ENCODE measurements at regions not wholly inside any gene's neighbourhood (a gene's known extent, or its start where the extent isn't known, plus 50 kb on each side); places are given as distances from the start of the nearest gene placed in this dataset.

- DNase-seq: no peak
- 56 to 74% methylated on average over 4 of the region's 4 CpGs for WGBS, 2 donors
- TF ChIP-seq CTCF (IDR thresholded peaks at IDR 0.05) (no peak), POLR2A (IDR thresholded peaks at IDR 0.05) (no peak)
- no peaks in the 10 kb centered on the region for H3K27me3 ChIP-seq
- no peaks in the 10 kb centered on the region for H3K4me1 ChIP-seq
- H3K27ac ChIP-seq: no peak overlapping the region
- H3K9me3 ChIP-seq: no peaks in the 10 kb centered on the region
- no peaks in the 10 kb centered on the region for H3K36me3 ChIP-seq
- intact Hi-C loops (cut with DNase I): no loop called here
- no peak overlapping the region for H3K4me3 ChIP-seq (replicated peaks in 1 of 3)
These were observed 202.7 kb upstream of the CDKN2B start for GRCh38 chr9:22211588-22212360.

GRCh38 chr9:22214021-22214420 lies 204.9 kb upstream of the CDKN2B start:
- intact Hi-C loops (cut with DNase I): no loop called here
- no peak for TF ChIP-seq POLR2A (IDR thresholded peaks at IDR 0.05)
- TF ChIP-seq CTCF (IDR thresholded peaks at IDR 0.05): no peak
- H3K27me3 ChIP-seq: no peaks in the 10 kb centered on the region
- H3K27ac ChIP-seq: no peak overlapping the region
- no peaks in the 10 kb centered on the region for H3K36me3 ChIP-seq
- 88 to 94% methylated on average over 3 of the region's 3 CpGs for WGBS, 2 donors
- no peaks in the 10 kb centered on the region for H3K4me1 ChIP-seq
- no peak for DNase-seq
- H3K9me3 ChIP-seq: no peaks in the 10 kb centered on the region
- H3K4me3 ChIP-seq (replicated peaks in 1 of 3): no peak overlapping the region

- H3K27ac ChIP-seq: no peak overlapping the region
- 57 to 75% methylated on average over 2 of the region's 2 CpGs for WGBS, 2 donors
- no peak for TF ChIP-seq CTCF (IDR thresholded peaks at IDR 0.05)
- no peak for TF ChIP-seq POLR2A (IDR thresholded peaks at IDR 0.05)
- intact Hi-C loops (cut with DNase I): no loop called here
- no peak for DNase-seq
- H3K9me3 ChIP-seq: no peaks in the 10 kb centered on the region
- H3K4me3 ChIP-seq (replicated peaks in 1 of 3): no peak overlapping the region
- no peaks in the 10 kb centered on the region for H3K4me1 ChIP-seq
- no peaks in the 10 kb centered on the region for H3K36me3 ChIP-seq
- H3K27me3 ChIP-seq: no peaks in the 10 kb centered on the region
These were observed 205.5 kb upstream of the CDKN2B start for GRCh38 chr9:22214497-22215031.

GRCh38 chr9:22215521-22215920 lies 206.4 kb upstream of the CDKN2B start:
- no peak for DNase-seq
- no peak overlapping the region for H3K27ac ChIP-seq
- no peaks in the 10 kb centered on the region for H3K27me3 ChIP-seq
- intact Hi-C loops (cut with DNase I): no loop called here
- H3K36me3 ChIP-seq: no peaks in the 10 kb centered on the region
- H3K9me3 ChIP-seq: no peaks in the 10 kb centered on the region
- H3K4me1 ChIP-seq: no peaks in the 10 kb centered on the region
- 84 to 93% methylated on average over 3 of the region's 3 CpGs for WGBS, 2 donors
- no peak for TF ChIP-seq CTCF (IDR thresholded peaks at IDR 0.05)
- no peak for TF ChIP-seq POLR2A (IDR thresholded peaks at IDR 0.05)
- no peak overlapping the region for H3K4me3 ChIP-seq (replicated peaks in 1 of 3)

GRCh38 chr9:22216730-22217172 lies 207.6 kb upstream of the CDKN2B start:
- Histone ChIP-seq H3K36me3 (no peaks in the 10 kb centered on the region), H3K4me1 (no peaks in the 10 kb centered on the region), H3K4me3 (replicated peaks in 1 of 3) (no peak overlapping the region), H3K9me3 (no peaks in the 10 kb centered on the region), H3K27me3 (no peaks in the 10 kb centered on the region), H3K27ac (no peak overlapping the region)
- intact Hi-C loops (cut with DNase I): no loop called here
- no peak for DNase-seq
- 72 to 81% methylated on average over 8 of the region's 8 CpGs for WGBS, 2 donors
- TF ChIP-seq POLR2A (IDR thresholded peaks at IDR 0.05): no peak
- TF ChIP-seq CTCF (IDR thresholded peaks at IDR 0.05): no peak

Data from thyroid gland (tissue), 4 donors.